K562 (cell line): ENCODE measurements at regions not wholly inside any gene's neighbourhood (a gene's known extent, or its start where the extent isn't known, plus 50 kb on each side); places are given as distances from the start of the nearest gene placed in this dataset.

Experiments used
- ATAC-seq: fragments of 200-7000 bp; cut with Tn5 transposase; 3 replicates; pipeline ENCODE4 v1.9.1; 2020; ENCODE audit warnings: moderate library complexity
- BruUV-seq: library from RNA; stranded (reverse); fragments of 400-500 nt; replicated peaks from 2 replicates; lab custom pipeline; 2021; lab: Mats Ljungman, UMichigan
- CTCF ChIA-PET: fragments of 300-600 bp; formaldehyde crosslinking; extraction: SDS; loops from one replicate; lab custom pipeline; 2021; ENCODE audit warnings: low intra/inter-chr PET ratio; lab: Yijun Ruan, JAX
- POLR2A ChIA-PET: fragments of 300-600, 350-650 bp; sonication (Branson Sonifier 250); formaldehyde crosslinking; extraction: SDS; loops from one replicate; lab custom pipeline; 2021; ENCODE audit warnings: antibody characterized with exemption, inconsistent platforms; lab: Yijun Ruan, JAX
- DNase-seq, 4 experiments: peaks; one replicate each; pipeline versions ENCODE4 v3.0.0 to v3.0.0-alpha.2; 2011 to 2018; ENCODE audit warnings: low spot score in 3 of 4, mixed read lengths in 3 of 4; ENCODE audit errors: extremely low read depth in 1 of 4
- FAIRE-seq: peaks from 2 replicates; lab custom pipeline; 2011; peaks lifted over from hg19 to GRCh38; lab: Jason Lieb, UNC
- H2AFZ ChIP-seq: 2 replicates; pipeline ENCODE4 v1.6.0; 2011; ENCODE audit warnings: low read depth, low read length, control low read depth, inconsistent platforms
- H3K27ac ChIP-seq: fragments of 200-600 bp; 3 replicates; pipeline ENCODE4 v1.8.0; 2011; ENCODE audit warnings: low read depth, mild to moderate bottlenecking, control low read depth, inconsistent platforms, low read length, moderate library complexity, mixed read lengths; ENCODE audit errors: extremely low read depth
- H3K27me3 ChIP-seq, 2 experiments: fragments of 300-600 bp in 1 of 2; 2 replicates in 1 of 2; 3 replicates in 1 of 2; pipeline versions ENCODE4 v1.6.0 to v1.8.0; 2011; ENCODE audit warnings: inconsistent platforms in 2 of 2, low read length in 2 of 2, mild to moderate bottlenecking in 1 of 2, mixed read lengths in 1 of 2, moderate library complexity in 1 of 2; ENCODE audit not compliant: control insufficient read depth in 2 of 2, insufficient read depth in 2 of 2
- H3K36me3 ChIP-seq: fragments of 300-600 bp; 3 replicates; pipeline ENCODE4 v1.8.0; 2011; ENCODE audit warnings: mild to moderate bottlenecking, low read length, inconsistent platforms; ENCODE audit not compliant: control insufficient read depth, insufficient read depth
- H3K4me1 ChIP-seq, 2 experiments: fragments of 200-600 bp in 1 of 2; replicated peaks in 1 of 2; 2 replicates in 1 of 2; 3 replicates in 1 of 2; pipeline versions ENCODE4 v1.5.1 to v1.8.0; 2011; ENCODE audit warnings: inconsistent platforms in 2 of 2, low read length in 2 of 2, mild to moderate bottlenecking in 1 of 2, mixed read lengths in 1 of 2, moderate library complexity in 1 of 2; ENCODE audit not compliant: control insufficient read depth in 2 of 2, insufficient read depth in 2 of 2
- H3K4me2 ChIP-seq: 2 replicates; pipeline ENCODE4 v1.6.1; 2011; ENCODE audit warnings: low read length, control low read depth, inconsistent platforms, mixed read lengths; ENCODE audit not compliant: insufficient read depth
- H3K4me3 ChIP-seq: fragments of 200-600 bp; sonication (generic), shearing (Covaris generic); 2 replicates; pipeline ENCODE4 v1.5.1; 2016; ENCODE audit warnings: control low read depth, inconsistent platforms
- H3K79me2 ChIP-seq: fragments of 200-600 bp; 3 replicates; pipeline ENCODE4 v1.8.0; 2011; ENCODE audit warnings: low read length, inconsistent platforms; ENCODE audit not compliant: control insufficient read depth, insufficient read depth
- H3K9ac ChIP-seq, 2 experiments: 2 replicates each; pipeline versions ENCODE4 v1.6.0 to v1.6.1; 2011; ENCODE audit warnings: low read depth in 2 of 2, low read length in 2 of 2, control low read depth in 1 of 2, inconsistent platforms in 1 of 2, mild to moderate bottlenecking in 1 of 2, mixed read lengths in 1 of 2; ENCODE audit not compliant: insufficient read depth in 1 of 2
- H3K9me1 ChIP-seq: one replicate; pipeline ENCODE4 v1.6.0; 2011; ENCODE audit warnings: inconsistent platforms, mild to moderate bottlenecking, low read length, moderate library complexity; ENCODE audit not compliant: control insufficient read depth, insufficient read depth
- H3K9me3 ChIP-seq: replicated peaks from 2 replicates; pipeline ENCODE4 v1.5.1; 2011; ENCODE audit warnings: low read depth, low read length, inconsistent platforms; ENCODE audit not compliant: control insufficient read depth, insufficient read depth
- H4K20me1 ChIP-seq: replicated peaks from 2 replicates; pipeline ENCODE4 v1.6.1; 2011; ENCODE audit warnings: low read length, inconsistent platforms, mixed read lengths; ENCODE audit not compliant: control insufficient read depth, insufficient read depth
- BACH1 ChIP-seq: fragments of 200-800 bp; sonication (Bioruptor generic); IDR thresholded peaks from 2 replicates; pipeline ENCODE4 v1.6.1; 2016; ENCODE audit warnings: missing genetic modification characterization, missing compliant biosample characterization
- CHD4 ChIP-seq: fragments of 200-600 bp; sonication (generic); IDR thresholded peaks from 3 replicates; pipeline ENCODE4 v1.6.1; 2012; ENCODE audit warnings: low read depth, mild to moderate bottlenecking, mixed read lengths, low read length, inconsistent platforms; ENCODE audit not compliant: insufficient read depth, insufficient replicate concordance, poor library complexity, severe bottlenecking
- EZH2 ChIP-seq: IDR thresholded peaks from 2 replicates; pipeline ENCODE4 v1.6.1; 2012; ENCODE audit warnings: low read depth, mild to moderate bottlenecking, inconsistent platforms, low read length, borderline replicate concordance
- JUND ChIP-seq, 2 experiments: IDR thresholded peaks; 2 replicates in 1 of 2; 3 replicates in 1 of 2; pipeline ENCODE4 v1.6.1; 2011; ENCODE audit warnings: borderline replicate concordance in 2 of 2, low read depth in 2 of 2, low read length in 2 of 2, improper control_type of control experiment in 1 of 2, missing biosample characterization in 1 of 2, missing genetic modification characterization in 1 of 2, missing genetic modification reagents in 1 of 2
- KLF13 ChIP-seq: fragments of 450-650 bp; IDR thresholded peaks from 2 replicates; pipeline ENCODE4 v1.6.1; 2016; ENCODE audit warnings: missing genetic modification characterization, low read depth, mild to moderate bottlenecking, missing compliant biosample characterization, moderate library complexity, borderline replicate concordance
- XRCC4 ChIP-seq: IDR thresholded peaks from one replicate; pipeline ENCODE4 v1.6.1; 2011; ENCODE audit not compliant: insufficient read depth, insufficient read length; ENCODE audit errors: extremely low read depth
- YBX1 ChIP-seq: fragments of 450-650 bp; IDR thresholded peaks from 2 replicates; pipeline ENCODE4 v1.7.1; 2016; ENCODE audit warnings: mild to moderate bottlenecking
- ZKSCAN3 ChIP-seq: fragments of 250-450 bp; sonication (Bioruptor Pico); IDR thresholded peaks from 2 replicates; pipeline ENCODE4 v1.4.0; 2020
- ZNF76 ChIP-seq: fragments of 250-450 bp; sonication (Bioruptor Pico); IDR thresholded peaks from 2 replicates; pipeline ENCODE4 v1.4.0; 2020; ENCODE audit warnings: mild to moderate bottlenecking, moderate library complexity, borderline replicate concordance
- WGBS: fragments of 100-300 bp; shearing (Covaris generic); methylation state at CpG from one replicate; pipeline ENCODE4 v1.1.6; 2016; ENCODE audit warnings: low coverage, mixed read lengths; ENCODE audit not compliant: insufficient coverage; ENCODE audit errors: missing lambda C conversion rate; 5-methylcytosine and 5-hydroxymethylcytosine counted together
- in situ Hi-C: fragments of 300-500 bp; cut with MboI; formaldehyde crosslinking; loops from 4 replicates; pipeline ENCODE4 v1.15.0; 2018; ENCODE audit warnings: inconsistent platforms, mixed read lengths
- intact Hi-C: fragments of 100-400 bp; cut with micrococcal nuclease; formaldehyde crosslinking; loops from 2 replicates; pipeline ENCODE4 v1.14.2; 2022

- DNase-seq (no peak), FAIRE-seq (no peak), ATAC-seq (no peak)
- H3K9me3 ChIP-seq = peaks cover 2% of the 10 kb centered on the region; the same call in 1 of the 2 replicates
- no peak overlapping the region for H3K9ac ChIP-seq
- H3K4me2 ChIP-seq = no peak overlapping the region
- H4K20me1 ChIP-seq = no peaks in the 10 kb centered on the region
- in situ Hi-C loops = no loop called here
- H3K4me3 ChIP-seq = no peak overlapping the region
- H2AFZ ChIP-seq = no peak overlapping the region
- H3K27ac ChIP-seq = no peak overlapping the region
- H3K9me1 ChIP-seq = no peaks in the 10 kb centered on the region
- no peaks in the 10 kb centered on the region for H3K4me1 ChIP-seq
- no peaks in the 10 kb centered on the region for H3K36me3 ChIP-seq
- BruUV-seq = no TSS peak
- H3K79me2 ChIP-seq = no peaks in the 10 kb centered on the region
- H3K27me3 ChIP-seq = no peaks in the 10 kb centered on the region
- intact Hi-C loops = no loop called here
- 0% methylated on average over 3 of the region's 3 CpGs for WGBS
- TF ChIP-seq ZNF76 (CRISPR knock-in tag) (no peak), YBX1 (no peak), ZKSCAN3 (CRISPR knock-in tag) (no peak), XRCC4 (no peak), BACH1 (tag) (no peak), KLF13 (tag) (no peak), EZH2 (no peak), JUND (IDR thresholded peaks at IDR 0.05; ENCODE audit: borderline replicate concordance, low read depth, low read length) (no peak), JUND (tag; IDR thresholded peaks at IDR 0.05; ENCODE audit: borderline replicate concordance, low read depth, low read length) (no peak), CHD4 (no peak)
- POLR2A ChIA-PET = interaction anchor here (0.6 to 0.7 kb wide), 2 partner anchors 224 to 469 kb away, joined by 4 read pairs; no protein-coding TSS in a partner anchor
- CTCF ChIA-PET = no interaction called here
These were observed 709.1 kb downstream of the FAT4 start for GRCh38 chr4:126023896-126024295.
